ENCODE measurements at regions not wholly inside any gene's neighbourhood (a gene's known extent, or its start where the extent isn't known, plus 50 kb on each side); places are given as distances from the start of the nearest gene placed in this dataset.

GRCh38 chr9:89730715-89731114 is 125.9 kb downstream of the GADD45G start:
- DNase-seq, result no peak
- peaks cover 5% of the 10 kb centered on the region for H3K4me1 Mint-ChIP-seq
- no peak overlapping the region for H3K27ac Mint-ChIP-seq
- H3K27me3 Mint-ChIP-seq, result peaks cover 27% of the 10 kb centered on the region
- no peak overlapping the region for H3K4me3 Mint-ChIP-seq
- no peaks in the 10 kb centered on the region for H3K9me3 Mint-ChIP-seq
- CTCF ChIA-PET, result no interaction called here
- H3K36me3 Mint-ChIP-seq, result no peaks in the 10 kb centered on the region

- Mint-ChIP-seq H3K4me1 (peaks cover 4% of the 10 kb centered on the region), H3K36me3 (no peaks in the 10 kb centered on the region), H3K4me3 (no peak overlapping the region), H3K9me3 (no peaks in the 10 kb centered on the region), H3K27me3 (peaks cover 31% of the 10 kb centered on the region), H3K27ac (no peak overlapping the region)
- no peak for DNase-seq
- CTCF ChIA-PET, result no interaction called here
Measured at GRCh38 chr9:89731262-89732182, 126.7 kb downstream of the GADD45G start.

GRCh38 chr9:89732295-89732938 is 127.6 kb downstream of the GADD45G start:
- no peak overlapping the region for H3K27ac Mint-ChIP-seq
- CTCF ChIA-PET, result no interaction called here
- no peaks in the 10 kb centered on the region for H3K36me3 Mint-ChIP-seq
- H3K4me3 Mint-ChIP-seq, result no peak overlapping the region
- no peak for DNase-seq
- H3K27me3 Mint-ChIP-seq, result peaks cover 27% of the 10 kb centered on the region
- peaks cover 6% of the 10 kb centered on the region for H3K4me1 Mint-ChIP-seq
- no peaks in the 10 kb centered on the region for H3K9me3 Mint-ChIP-seq

- no peaks in the 10 kb centered on the region for H3K36me3 Mint-ChIP-seq
- peaks cover 29% of the 10 kb centered on the region for H3K27me3 Mint-ChIP-seq
- H3K4me1 Mint-ChIP-seq, result peaks cover 7% of the 10 kb centered on the region
- no peak overlapping the region for H3K4me3 Mint-ChIP-seq
- H3K9me3 Mint-ChIP-seq, result no peaks in the 10 kb centered on the region
- H3K27ac Mint-ChIP-seq, result no peak overlapping the region
- DNase-seq, result no peak
- CTCF ChIA-PET, result no interaction called here
Measured at GRCh38 chr9:89732939-89733324, 128.1 kb downstream of the GADD45G start.

- H3K4me1 Mint-ChIP-seq, result peaks cover 24% of the 10 kb centered on the region
- H3K9me3 Mint-ChIP-seq, result no peaks in the 10 kb centered on the region
- H3K27me3 Mint-ChIP-seq, result peaks cover 30% of the 10 kb centered on the region
- CTCF ChIA-PET, result no interaction called here
- H3K4me3 Mint-ChIP-seq, result no peak overlapping the region
- no peaks in the 10 kb centered on the region for H3K36me3 Mint-ChIP-seq
- H3K27ac Mint-ChIP-seq, result no peak overlapping the region
- no peak for DNase-seq
Measured at GRCh38 chr9:89734600-89735041, 129.8 kb downstream of the GADD45G start.

GRCh38 chr9:89738137-89738932 is 133.5 kb downstream of the GADD45G start:
- Mint-ChIP-seq H3K9me3 (no peaks in the 10 kb centered on the region), H3K27ac (no peak overlapping the region), H3K4me3 (no peak overlapping the region), H3K4me1 (peaks cover 57% of the 10 kb centered on the region), H3K36me3 (no peaks in the 10 kb centered on the region), H3K27me3 (peaks cover 24% of the 10 kb centered on the region)
- no peak for DNase-seq
- CTCF ChIA-PET, result interaction anchor here (1.1 to 2.4 kb wide), 3 partner anchors 24 to 134 kb away, joined by 3 to 12 read pairs (median 3); partner anchors contain the start of gene GADD45G

- CTCF ChIA-PET, result interaction anchor here (1.4 to 2.4 kb wide), 2 partner anchors 39 to 135 kb away, joined by 3 to 12 read pairs; partner anchors contain the start of gene GADD45G
- H3K27me3 Mint-ChIP-seq, result peaks cover 21% of the 10 kb centered on the region
- H3K4me1 Mint-ChIP-seq, result peaks cover 69% of the 10 kb centered on the region
- no peaks in the 10 kb centered on the region for H3K36me3 Mint-ChIP-seq
- no peak overlapping the region for H3K4me3 Mint-ChIP-seq
- H3K27ac Mint-ChIP-seq, result peak overlapping the region; percentile 55
- no peak for DNase-seq
- H3K9me3 Mint-ChIP-seq, result peaks cover 1% of the 10 kb centered on the region
Measured at GRCh38 chr9:89739511-89739910, 134.7 kb downstream of the GADD45G start.

- CTCF ChIA-PET, result interaction anchor here (0.6 to 2.4 kb wide), 4 partner anchors 39 to 360 kb away, joined by 3 to 12 read pairs (median 3); partner anchors contain the start of gene GADD45G
- H3K27ac Mint-ChIP-seq, result peak overlapping the region; percentile 55
- no peak for DNase-seq
- H3K27me3 Mint-ChIP-seq, result peaks cover 21% of the 10 kb centered on the region
- H3K36me3 Mint-ChIP-seq, result no peaks in the 10 kb centered on the region
- H3K4me3 Mint-ChIP-seq, result no peak overlapping the region
- peaks cover 3% of the 10 kb centered on the region for H3K9me3 Mint-ChIP-seq
- H3K4me1 Mint-ChIP-seq, result peaks cover 73% of the 10 kb centered on the region
Measured at GRCh38 chr9:89739916-89740315, 135.1 kb downstream of the GADD45G start.

GRCh38 chr9:89740722-89741121 is 135.9 kb downstream of the GADD45G start:
- peak; percentile 55 for DNase-seq
- Mint-ChIP-seq H3K4me1 (peaks cover 79% of the 10 kb centered on the region), H3K4me3 (peak overlapping the region; percentile 2)

GRCh38 chr9:89742660-89743059 is 137.8 kb downstream of the GADD45G start:
- Mint-ChIP-seq H3K27ac (peak overlapping the region; percentile 88), H3K4me1 (peaks cover 89% of the 10 kb centered on the region), H3K36me3 (peaks cover 4% of the 10 kb centered on the region), H3K27me3 (peaks cover 15% of the 10 kb centered on the region), H3K4me3 (peak overlapping the region; percentile 53), H3K9me3 (peaks cover 6% of the 10 kb centered on the region)
- CTCF ChIA-PET, result interaction anchor here (1.0 to 2.5 kb wide), 8 partner anchors 28 to 359 kb away, joined by 3 to 17 read pairs (median 4); partner anchors contain the start of gene GADD45G
- peak; percentile 61 for DNase-seq

More at GRCh38 chr9:89740722-89741121, 135.9 kb downstream of the GADD45G start:
- peaks cover 21% of the 10 kb centered on the region for H3K27me3 Mint-ChIP-seq
- peaks cover 4% of the 10 kb centered on the region for H3K36me3 Mint-ChIP-seq
- peak overlapping the region; percentile 29 for H3K27ac Mint-ChIP-seq
- H3K9me3 Mint-ChIP-seq, result peaks cover 5% of the 10 kb centered on the region
- CTCF ChIA-PET, result interaction anchor here (0.6 to 1.0 kb wide), 2 partner anchors 139 to 359 kb away, joined by 3 read pairs; no protein-coding TSS in a partner anchor

- DNase-seq, result peak; percentile 66
- peak overlapping the region; percentile 54 for H3K4me3 Mint-ChIP-seq
- peaks cover 11% of the 10 kb centered on the region for H3K27me3 Mint-ChIP-seq
- peaks cover 6% of the 10 kb centered on the region for H3K9me3 Mint-ChIP-seq
- peaks cover 4% of the 10 kb centered on the region for H3K36me3 Mint-ChIP-seq
- CTCF ChIA-PET, result interaction anchor here (1.0 to 2.5 kb wide), 11 partner anchors 29 to 359 kb away, joined by 3 to 17 read pairs (median 5); partner anchors contain the start of gene GADD45G
- peak overlapping the region; percentile 88 for H3K27ac Mint-ChIP-seq
- H3K4me1 Mint-ChIP-seq, result peaks cover 91% of the 10 kb centered on the region
Measured at GRCh38 chr9:89743216-89743572, 138.4 kb downstream of the GADD45G start.

GRCh38 chr9:89743573-89744254 is 138.9 kb downstream of the GADD45G start:
- Mint-ChIP-seq H3K4me1 (peaks cover 91% of the 10 kb centered on the region), H3K4me3 (peak overlapping the region; percentile 54)

GRCh38 chr9:89744255-89744648 is 139.4 kb downstream of the GADD45G start:
- peaks cover 4% of the 10 kb centered on the region for H3K36me3 Mint-ChIP-seq
- CTCF ChIA-PET, result interaction anchor here (1.1 to 2.5 kb wide), 7 partner anchors 54 to 143 kb away, joined by 3 to 17 read pairs (median 5); partner anchors contain the start of gene GADD45G
- peaks cover 5% of the 10 kb centered on the region for H3K27me3 Mint-ChIP-seq
- peaks cover 11% of the 10 kb centered on the region for H3K9me3 Mint-ChIP-seq
- H3K4me1 Mint-ChIP-seq, result peaks cover 91% of the 10 kb centered on the region
- no peak for DNase-seq
- peak overlapping the region; percentile 54 for H3K4me3 Mint-ChIP-seq
- peak overlapping the region; percentile 88 for H3K27ac Mint-ChIP-seq

More at GRCh38 chr9:89743573-89744254, 138.9 kb downstream of the GADD45G start:
- DNase-seq, result peak; percentile 87
- H3K27ac Mint-ChIP-seq, result peak overlapping the region; percentile 88
- peaks cover 10% of the 10 kb centered on the region for H3K9me3 Mint-ChIP-seq
- H3K36me3 Mint-ChIP-seq, result peaks cover 4% of the 10 kb centered on the region
- peaks cover 6% of the 10 kb centered on the region for H3K27me3 Mint-ChIP-seq
- CTCF ChIA-PET, result interaction anchor here (1.0 to 2.5 kb wide), 12 partner anchors 29 to 358 kb away, joined by 3 to 17 read pairs (median 4); partner anchors contain the start of gene GADD45G

Data from activated naive CD4-positive, alpha-beta T cell treated with anti-CD3 and anti-CD28 coated beads, Interleukin-2, amount 10 ng/mL, durations not matched to agents 7 days and 5 days (primary cell).